Hepatocyte (in vitro differentiated cells): ENCODE measurements at regions not wholly inside any gene's neighbourhood (a gene's known extent, or its start where the extent isn't known, plus 50 kb on each side); places are given as distances from the start of the nearest gene placed in this dataset.
A peak's percentile ranks its signal among the peaks of the same experiment; 100 is the strongest.

ENCODE experiments used
- DNase-seq: peaks from one replicate; pipeline ENCODE4 v3.0.0-alpha.2; 2016; ENCODE audit warnings: low spot score
- H2AFZ ChIP-seq: fragments of 200-600 bp; sonication (generic); 2 replicates; pipeline ENCODE4 v1.6.0; 2016; ENCODE audit warnings: antibody characterized with exemption, mild to moderate bottlenecking
- H3K27ac ChIP-seq: fragments of 200-600 bp; sonication (generic); 2 replicates; pipeline ENCODE4 v1.5.1; 2016; ENCODE audit warnings: mild to moderate bottlenecking
- H3K27me3 ChIP-seq: fragments of 200-600 bp; sonication (generic); 2 replicates; pipeline ENCODE4 v1.6.1; 2016
- H3K36me3 ChIP-seq: fragments of 200-600 bp; sonication (generic); replicated peaks from 2 replicates; pipeline ENCODE4 v1.5.1; 2016; ENCODE audit warnings: low read depth; ENCODE audit not compliant: insufficient read depth
- H3K4me1 ChIP-seq: fragments of 200-600 bp; sonication (generic); 2 replicates; pipeline ENCODE4 v1.5.1; 2016; ENCODE audit warnings: mild to moderate bottlenecking, moderate library complexity; ENCODE audit not compliant: insufficient read depth
- H3K4me2 ChIP-seq: fragments of 200-600 bp; sonication (generic); 2 replicates; pipeline ENCODE4 v1.6.0; 2016
- H3K4me3 ChIP-seq: fragments of 200-600 bp; sonication (generic); 2 replicates; pipeline ENCODE4 v1.5.1; 2016; ENCODE audit warnings: mild to moderate bottlenecking
- H3K79me2 ChIP-seq: fragments of 200-600 bp; sonication (generic); 2 replicates; pipeline ENCODE4 v1.6.0; 2017; ENCODE audit warnings: mild to moderate bottlenecking
- H3K9me2 ChIP-seq: fragments of 200-600 bp; sonication (generic); replicated peaks from 2 replicates; pipeline ENCODE4 v1.6.0; 2017; ENCODE audit warnings: mild to moderate bottlenecking; ENCODE audit not compliant: insufficient read depth
- H3K9me3 ChIP-seq: fragments of 200-600 bp; sonication (generic); 2 replicates; pipeline ENCODE4 v1.5.1; 2016; ENCODE audit warnings: low read depth, mild to moderate bottlenecking
- H4K20me1 ChIP-seq: fragments of 200-600 bp; sonication (generic); 2 replicates; pipeline ENCODE4 v1.6.0; 2016; ENCODE audit warnings: mild to moderate bottlenecking; ENCODE audit not compliant: insufficient read depth, poor library complexity, severe bottlenecking
- EZH2 ChIP-seq: fragments of 200-600 bp; sonication (generic); IDR thresholded peaks from 2 replicates; pipeline ENCODE4 v1.6.1; 2016; ENCODE audit warnings: antibody characterized with exemption, mild to moderate bottlenecking, borderline replicate concordance
- EZH2phosphoT487 ChIP-seq: fragments of 200-600 bp; sonication (generic); IDR thresholded peaks from one replicate; pipeline ENCODE4 v1.6.1; 2018; ENCODE audit warnings: antibody characterized with exemption, mild to moderate bottlenecking, low read depth, moderate library complexity; ENCODE audit not compliant: unreplicated experiment, severe bottlenecking
- WGBS: methylation state at CpG from one replicate; pipeline ENCODE4 v1.1.6; 2016; ENCODE audit warnings: low lambda C conversion rate; ENCODE audit errors: missing lambda C conversion rate; 5-methylcytosine and 5-hydroxymethylcytosine counted together
- TF ChIP-seq, protein P1 (sequence below): fragments of 200-600 bp; sonication (generic); IDR thresholded peaks from 2 replicates; pipeline ENCODE4 v1.5.1; 2016; ENCODE audit warnings: antibody characterized with exemption, mild to moderate bottlenecking; ENCODE audit not compliant: poor library complexity

DNA sequence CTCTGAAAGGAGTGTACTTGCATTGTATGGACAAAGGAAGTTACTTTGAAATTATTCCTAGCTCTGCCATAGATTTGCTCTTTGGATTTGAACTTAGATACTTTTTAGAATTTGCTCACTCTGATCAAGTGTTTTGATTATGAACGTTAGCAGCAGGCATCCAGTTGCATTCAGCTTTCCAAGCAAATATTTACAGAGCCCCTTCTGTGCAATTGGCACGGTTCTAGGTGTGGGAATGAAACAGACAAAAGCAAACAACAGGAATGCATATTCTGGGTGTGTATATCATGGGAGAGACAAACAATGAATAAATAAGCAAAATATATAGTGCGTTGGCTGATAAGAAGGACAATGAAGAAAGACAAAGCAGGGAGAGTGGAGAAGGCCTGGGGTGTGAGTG, 125.5 kb upstream of the ADAMTS9 start:
- no peak overlapping the region for H2AFZ ChIP-seq

DNA sequence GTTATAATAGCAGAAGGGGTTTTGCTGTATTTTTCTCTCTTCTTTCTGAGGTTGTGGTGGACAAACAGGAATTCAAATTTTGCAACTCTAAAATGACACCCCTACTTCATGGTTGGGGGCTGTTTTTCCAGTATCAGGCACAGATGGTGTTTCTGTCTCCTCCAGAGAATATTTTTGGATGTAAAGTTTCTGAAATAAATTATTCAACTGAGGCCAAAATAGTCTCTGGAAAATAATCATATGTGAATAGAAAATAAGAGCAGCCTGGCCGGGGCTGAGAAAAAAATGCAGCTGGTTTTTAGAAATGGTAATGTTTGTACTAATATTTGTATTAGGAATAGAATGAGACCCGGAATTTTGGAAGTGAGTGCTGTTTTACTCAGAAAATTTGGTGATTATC, 121.3 kb upstream of the ADAMTS9 start:
- no peaks in the 10 kb centered on the region for H3K36me3 ChIP-seq
- no peak for DNase-seq
- no peak overlapping the region for H3K27ac ChIP-seq
- TF ChIP-seq EZH2phosphoT487 (no peak), EZH2 (no peak)
- TF ChIP-seq, protein P1, sequence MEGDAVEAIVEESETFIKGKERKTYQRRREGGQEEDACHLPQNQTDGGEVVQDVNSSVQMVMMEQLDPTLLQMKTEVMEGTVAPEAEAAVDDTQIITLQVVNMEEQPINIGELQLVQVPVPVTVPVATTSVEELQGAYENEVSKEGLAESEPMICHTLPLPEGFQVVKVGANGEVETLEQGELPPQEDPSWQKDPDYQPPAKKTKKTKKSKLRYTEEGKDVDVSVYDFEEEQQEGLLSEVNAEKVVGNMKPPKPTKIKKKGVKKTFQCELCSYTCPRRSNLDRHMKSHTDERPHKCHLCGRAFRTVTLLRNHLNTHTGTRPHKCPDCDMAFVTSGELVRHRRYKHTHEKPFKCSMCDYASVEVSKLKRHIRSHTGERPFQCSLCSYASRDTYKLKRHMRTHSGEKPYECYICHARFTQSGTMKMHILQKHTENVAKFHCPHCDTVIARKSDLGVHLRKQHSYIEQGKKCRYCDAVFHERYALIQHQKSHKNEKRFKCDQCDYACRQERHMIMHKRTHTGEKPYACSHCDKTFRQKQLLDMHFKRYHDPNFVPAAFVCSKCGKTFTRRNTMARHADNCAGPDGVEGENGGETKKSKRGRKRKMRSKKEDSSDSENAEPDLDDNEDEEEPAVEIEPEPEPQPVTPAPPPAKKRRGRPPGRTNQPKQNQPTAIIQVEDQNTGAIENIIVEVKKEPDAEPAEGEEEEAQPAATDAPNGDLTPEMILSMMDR: no peak
- H4K20me1 ChIP-seq: no peaks in the 10 kb centered on the region
- no peak overlapping the region for H2AFZ ChIP-seq
- H3K4me1 ChIP-seq: peaks cover 16% of the 10 kb centered on the region
- WGBS: 96% methylated on average over 2 of the region's 2 CpGs
- no peak overlapping the region for H3K4me2 ChIP-seq
- no peaks in the 10 kb centered on the region for H3K9me2 ChIP-seq
- no peaks in the 10 kb centered on the region for H3K79me2 ChIP-seq
- no peaks in the 10 kb centered on the region for H3K9me3 ChIP-seq
- H3K27me3 ChIP-seq: no peaks in the 10 kb centered on the region
- no peak overlapping the region for H3K4me3 ChIP-seq

More for the DNA sequence above, 125.5 kb upstream of the ADAMTS9 start:
- H3K27ac ChIP-seq: no peak overlapping the region
- H3K4me1 ChIP-seq: peaks cover 8% of the 10 kb centered on the region
- TF ChIP-seq, protein P1: no peak
- TF ChIP-seq EZH2: no peak
- no peak for TF ChIP-seq EZH2phosphoT487
- no peaks in the 10 kb centered on the region for H4K20me1 ChIP-seq
- no peaks in the 10 kb centered on the region for H3K36me3 ChIP-seq
- H3K27me3 ChIP-seq: no peaks in the 10 kb centered on the region
- H3K4me2 ChIP-seq: no peak overlapping the region
- H3K9me3 ChIP-seq: no peaks in the 10 kb centered on the region
- 50% methylated on average over 3 of the region's 3 CpGs for whole genome bisulfite sequencing
- no peak for DNase-seq
- no peaks in the 10 kb centered on the region for H3K9me2 ChIP-seq
- H3K79me2 ChIP-seq: no peaks in the 10 kb centered on the region
- H3K4me3 ChIP-seq: no peak overlapping the region

DNA sequence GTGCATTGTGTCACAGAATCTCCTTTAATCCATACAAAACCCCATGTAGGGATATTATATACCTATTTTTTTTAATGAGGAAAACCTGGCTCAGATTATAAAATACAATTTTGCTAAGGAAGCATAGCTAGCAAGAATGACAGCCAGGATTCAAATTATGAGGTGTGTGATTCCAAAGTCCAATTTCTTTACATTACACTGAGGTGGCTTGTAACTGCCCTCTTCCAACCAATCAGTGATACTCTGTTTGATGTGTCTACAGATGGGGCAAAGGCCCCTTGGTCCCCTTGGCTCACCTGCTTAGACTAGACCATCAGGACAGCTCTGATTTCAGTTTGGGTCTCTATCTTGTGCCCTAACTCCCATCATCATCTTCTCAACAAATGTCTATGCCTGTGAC, 120.3 kb upstream of the ADAMTS9 start:
- no peaks in the 10 kb centered on the region for H3K79me2 ChIP-seq
- no peak overlapping the region for H2AFZ ChIP-seq
- H3K9me3 ChIP-seq: no peaks in the 10 kb centered on the region
- no peaks in the 10 kb centered on the region for H3K36me3 ChIP-seq
- H4K20me1 ChIP-seq: no peaks in the 10 kb centered on the region
- TF ChIP-seq, protein P1: no peak
- TF ChIP-seq EZH2 (no peak), EZH2phosphoT487 (no peak)
- no peak overlapping the region for H3K4me3 ChIP-seq
- H3K9me2 ChIP-seq: no peaks in the 10 kb centered on the region
- H3K4me2 ChIP-seq: no peak overlapping the region
- peaks cover 22% of the 10 kb centered on the region for H3K4me1 ChIP-seq
- H3K27ac ChIP-seq: no peak overlapping the region
- no peaks in the 10 kb centered on the region for H3K27me3 ChIP-seq
- DNase-seq: peak; percentile 23
